ENCODE measurements at regions not wholly inside any gene's neighbourhood (a gene's known extent, or its start where the extent isn't known, plus 50 kb on each side); places are given as distances from the start of the nearest gene placed in this dataset.

- no peak overlapping the region for H3K4me3 ChIP-seq (ENCODE audit: low read depth, low read length)
Observed at GRCh38 chr11:90890347-90890746, 667.5 kb upstream of the CHORDC1 start.

GRCh38 chr11:90884181-90884580 lies 661.3 kb upstream of the CHORDC1 start:
- no peaks in the 10 kb centered on the region for H3K27me3 ChIP-seq (ENCODE audit: control insufficient read depth, insufficient read depth, low read length)
- no peak overlapping the region for H3K9ac ChIP-seq (ENCODE audit: low read depth, low read length)
- no peaks in the 10 kb centered on the region for H3K9me3 ChIP-seq (ENCODE audit: control insufficient read depth, insufficient read depth, low read length)
- no peaks in the 10 kb centered on the region for H3K4me1 ChIP-seq (ENCODE audit: control insufficient read depth, insufficient read depth, low read length)
- no peak overlapping the region for H3K4me3 ChIP-seq (ENCODE audit: low read depth, low read length)
- H3K36me3 ChIP-seq (ENCODE audit: control insufficient read depth, insufficient read depth, low read length): no peaks in the 10 kb centered on the region

More at GRCh38 chr11:90890347-90890746, 667.5 kb upstream of the CHORDC1 start:
- H3K4me1 ChIP-seq (ENCODE audit: control insufficient read depth, insufficient read depth, low read length): no peaks in the 10 kb centered on the region
- H3K9ac ChIP-seq (ENCODE audit: low read depth, low read length): no peak overlapping the region
- H3K27me3 ChIP-seq (ENCODE audit: control insufficient read depth, insufficient read depth, low read length): no peaks in the 10 kb centered on the region
- H3K36me3 ChIP-seq (ENCODE audit: control insufficient read depth, insufficient read depth, low read length): no peaks in the 10 kb centered on the region
- H3K9me3 ChIP-seq (ENCODE audit: control insufficient read depth, insufficient read depth, low read length): no peaks in the 10 kb centered on the region

- Histone ChIP-seq H3K36me3 (ENCODE audit: control insufficient read depth, insufficient read depth, low read length) (no peaks in the 10 kb centered on the region), H3K4me1 (ENCODE audit: control insufficient read depth, insufficient read depth, low read length) (no peaks in the 10 kb centered on the region), H3K9me3 (ENCODE audit: control insufficient read depth, insufficient read depth, low read length) (no peaks in the 10 kb centered on the region), H3K9ac (ENCODE audit: low read depth, low read length) (no peak overlapping the region), H3K4me3 (ENCODE audit: low read depth, low read length) (no peak overlapping the region), H3K27me3 (ENCODE audit: control insufficient read depth, insufficient read depth, low read length) (no peaks in the 10 kb centered on the region)
Observed at GRCh38 chr11:90874986-90875385, 652.1 kb upstream of the CHORDC1 start.

GRCh38 chr11:90874281-90874680 lies 651.4 kb upstream of the CHORDC1 start:
- H3K9me3 ChIP-seq (ENCODE audit: control insufficient read depth, insufficient read depth, low read length): no peaks in the 10 kb centered on the region
- no peaks in the 10 kb centered on the region for H3K27me3 ChIP-seq (ENCODE audit: control insufficient read depth, insufficient read depth, low read length)
- H3K4me1 ChIP-seq (ENCODE audit: control insufficient read depth, insufficient read depth, low read length): no peaks in the 10 kb centered on the region
- no peaks in the 10 kb centered on the region for H3K36me3 ChIP-seq (ENCODE audit: control insufficient read depth, insufficient read depth, low read length)
- H3K4me3 ChIP-seq (ENCODE audit: low read depth, low read length): no peak overlapping the region
- H3K9ac ChIP-seq (ENCODE audit: low read depth, low read length): no peak overlapping the region

- H3K27me3 ChIP-seq (ENCODE audit: control insufficient read depth, insufficient read depth, low read length): no peaks in the 10 kb centered on the region
- H3K36me3 ChIP-seq (ENCODE audit: control insufficient read depth, insufficient read depth, low read length): no peaks in the 10 kb centered on the region
- H3K9me3 ChIP-seq (ENCODE audit: control insufficient read depth, insufficient read depth, low read length): no peaks in the 10 kb centered on the region
- H3K9ac ChIP-seq (ENCODE audit: low read depth, low read length): no peak overlapping the region
- H3K4me3 ChIP-seq (ENCODE audit: low read depth, low read length): no peak overlapping the region
- no peaks in the 10 kb centered on the region for H3K4me1 ChIP-seq (ENCODE audit: control insufficient read depth, insufficient read depth, low read length)
Observed at GRCh38 chr11:90867416-90867815, 644.6 kb upstream of the CHORDC1 start.

- H3K9me3 ChIP-seq (ENCODE audit: control insufficient read depth, insufficient read depth, low read length): no peaks in the 10 kb centered on the region
- no peaks in the 10 kb centered on the region for H3K4me1 ChIP-seq (ENCODE audit: control insufficient read depth, insufficient read depth, low read length)
- no peak overlapping the region for H3K4me3 ChIP-seq (ENCODE audit: low read depth, low read length)
- H3K9ac ChIP-seq (ENCODE audit: low read depth, low read length): no peak overlapping the region
- H3K36me3 ChIP-seq (ENCODE audit: control insufficient read depth, insufficient read depth, low read length): no peaks in the 10 kb centered on the region
- no peaks in the 10 kb centered on the region for H3K27me3 ChIP-seq (ENCODE audit: control insufficient read depth, insufficient read depth, low read length)
Observed at GRCh38 chr11:90856790-90857189, 633.9 kb upstream of the CHORDC1 start.

GRCh38 chr11:90855531-90855930 lies 632.7 kb upstream of the CHORDC1 start:
- no peaks in the 10 kb centered on the region for H3K27me3 ChIP-seq (ENCODE audit: control insufficient read depth, insufficient read depth, low read length)
- H3K36me3 ChIP-seq (ENCODE audit: control insufficient read depth, insufficient read depth, low read length): no peaks in the 10 kb centered on the region
- H3K4me1 ChIP-seq (ENCODE audit: control insufficient read depth, insufficient read depth, low read length): no peaks in the 10 kb centered on the region
- H3K9ac ChIP-seq (ENCODE audit: low read depth, low read length): no peak overlapping the region
- H3K9me3 ChIP-seq (ENCODE audit: control insufficient read depth, insufficient read depth, low read length): no peaks in the 10 kb centered on the region
- no peak overlapping the region for H3K4me3 ChIP-seq (ENCODE audit: low read depth, low read length)

GRCh38 chr11:90851196-90851595 lies 628.3 kb upstream of the CHORDC1 start:
- H3K4me3 ChIP-seq (ENCODE audit: low read depth, low read length): no peak overlapping the region
- no peaks in the 10 kb centered on the region for H3K36me3 ChIP-seq (ENCODE audit: control insufficient read depth, insufficient read depth, low read length)
- no peak overlapping the region for H3K9ac ChIP-seq (ENCODE audit: low read depth, low read length)
- no peaks in the 10 kb centered on the region for H3K4me1 ChIP-seq (ENCODE audit: control insufficient read depth, insufficient read depth, low read length)
- H3K27me3 ChIP-seq (ENCODE audit: control insufficient read depth, insufficient read depth, low read length): no peaks in the 10 kb centered on the region
- no peaks in the 10 kb centered on the region for H3K9me3 ChIP-seq (ENCODE audit: control insufficient read depth, insufficient read depth, low read length)

GRCh38 chr11:90849312-90849711 lies 626.5 kb upstream of the CHORDC1 start:
- H3K27me3 ChIP-seq (ENCODE audit: control insufficient read depth, insufficient read depth, low read length): no peaks in the 10 kb centered on the region
- no peaks in the 10 kb centered on the region for H3K36me3 ChIP-seq (ENCODE audit: control insufficient read depth, insufficient read depth, low read length)
- H3K9me3 ChIP-seq (ENCODE audit: control insufficient read depth, insufficient read depth, low read length): no peaks in the 10 kb centered on the region
- no peak overlapping the region for H3K9ac ChIP-seq (ENCODE audit: low read depth, low read length)
- no peak overlapping the region for H3K4me3 ChIP-seq (ENCODE audit: low read depth, low read length)
- H3K4me1 ChIP-seq (ENCODE audit: control insufficient read depth, insufficient read depth, low read length): no peaks in the 10 kb centered on the region

- no peak overlapping the region for H3K9ac ChIP-seq (ENCODE audit: low read depth, low read length)
- H3K4me3 ChIP-seq (ENCODE audit: low read depth, low read length): no peak overlapping the region
- no peaks in the 10 kb centered on the region for H3K4me1 ChIP-seq (ENCODE audit: control insufficient read depth, insufficient read depth, low read length)
- H3K36me3 ChIP-seq (ENCODE audit: control insufficient read depth, insufficient read depth, low read length): no peaks in the 10 kb centered on the region
- no peaks in the 10 kb centered on the region for H3K9me3 ChIP-seq (ENCODE audit: control insufficient read depth, insufficient read depth, low read length)
- no peaks in the 10 kb centered on the region for H3K27me3 ChIP-seq (ENCODE audit: control insufficient read depth, insufficient read depth, low read length)
Observed at GRCh38 chr11:90847268-90847886, 624.5 kb upstream of the CHORDC1 start.

- Histone ChIP-seq H3K9ac (ENCODE audit: low read depth, low read length) (no peak overlapping the region), H3K9me3 (ENCODE audit: control insufficient read depth, insufficient read depth, low read length) (no peaks in the 10 kb centered on the region), H3K4me3 (ENCODE audit: low read depth, low read length) (no peak overlapping the region), H3K36me3 (ENCODE audit: control insufficient read depth, insufficient read depth, low read length) (no peaks in the 10 kb centered on the region), H3K27me3 (ENCODE audit: control insufficient read depth, insufficient read depth, low read length) (no peaks in the 10 kb centered on the region), H3K4me1 (ENCODE audit: control insufficient read depth, insufficient read depth, low read length) (no peaks in the 10 kb centered on the region)
Observed at GRCh38 chr11:90846628-90847027, 623.8 kb upstream of the CHORDC1 start.

GRCh38 chr11:90845799-90846198 lies 623.0 kb upstream of the CHORDC1 start:
- Histone ChIP-seq H3K9me3 (ENCODE audit: control insufficient read depth, insufficient read depth, low read length) (no peaks in the 10 kb centered on the region), H3K27me3 (ENCODE audit: control insufficient read depth, insufficient read depth, low read length) (no peaks in the 10 kb centered on the region), H3K4me3 (ENCODE audit: low read depth, low read length) (no peak overlapping the region), H3K9ac (ENCODE audit: low read depth, low read length) (no peak overlapping the region), H3K4me1 (ENCODE audit: control insufficient read depth, insufficient read depth, low read length) (no peaks in the 10 kb centered on the region), H3K36me3 (ENCODE audit: control insufficient read depth, insufficient read depth, low read length) (no peaks in the 10 kb centered on the region)
